GM12864 (cell line): ENCODE measurements at regions not wholly inside any gene's neighbourhood (a gene's known extent, or its start where the extent isn't known, plus 50 kb on each side); places are given as distances from the start of the nearest gene placed in this dataset.

Experiments
- DNase-seq: peaks from one replicate; pipeline ENCODE4 v3.0.0-alpha.2; 2011; ENCODE audit warnings: low read depth
- H3K4me3 ChIP-seq: 2 replicates; pipeline ENCODE4 v1.5.1; 2011; ENCODE audit warnings: mild to moderate bottlenecking, low read depth, low read length, control low read depth
- TF ChIP-seq, protein P1 (sequence below): IDR thresholded peaks from 2 replicates; pipeline ENCODE4 v1.5.1; 2011; ENCODE audit warnings: low read depth, mild to moderate bottlenecking, moderate library complexity, low read length, control low read depth, inconsistent platforms; ENCODE audit errors: missing control alignments

DNA sequence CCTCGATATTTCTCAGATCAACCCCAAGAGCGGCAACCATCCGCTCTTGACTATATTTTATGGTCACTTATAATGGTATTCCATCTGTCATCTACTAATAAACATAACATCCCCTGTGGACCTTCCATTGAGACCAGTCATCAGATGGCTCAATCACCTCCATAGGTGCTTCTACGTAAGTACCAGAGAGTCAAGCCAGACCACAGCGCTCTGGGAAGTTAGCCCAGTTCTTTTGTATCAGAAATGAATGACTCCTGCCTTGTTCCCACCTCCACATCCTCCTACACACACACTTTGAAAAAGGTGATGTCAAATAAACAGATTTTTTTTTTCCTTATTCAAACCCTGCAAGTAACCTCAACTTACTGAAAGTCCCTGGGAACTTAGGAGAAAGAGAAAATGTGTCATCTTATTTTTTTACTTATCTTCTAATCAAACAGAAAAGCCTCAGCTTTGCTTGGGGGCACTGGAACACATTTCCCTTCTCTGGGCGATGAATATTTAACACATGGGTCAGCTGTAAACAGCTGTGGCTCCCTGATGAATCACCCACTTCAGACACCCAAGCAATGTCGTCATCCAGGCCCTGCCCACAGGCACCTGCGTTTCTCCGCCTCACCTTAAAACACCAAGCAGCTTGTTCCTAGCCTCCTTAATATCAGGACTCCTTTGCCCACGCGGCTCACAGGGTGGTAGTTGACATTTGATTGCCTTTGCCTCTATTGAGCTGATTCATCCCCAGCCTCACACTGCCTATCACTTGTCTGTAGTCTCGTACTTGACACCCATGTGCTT is 121.4 kb upstream of the LY86 start:
- TF ChIP-seq, protein P1, sequence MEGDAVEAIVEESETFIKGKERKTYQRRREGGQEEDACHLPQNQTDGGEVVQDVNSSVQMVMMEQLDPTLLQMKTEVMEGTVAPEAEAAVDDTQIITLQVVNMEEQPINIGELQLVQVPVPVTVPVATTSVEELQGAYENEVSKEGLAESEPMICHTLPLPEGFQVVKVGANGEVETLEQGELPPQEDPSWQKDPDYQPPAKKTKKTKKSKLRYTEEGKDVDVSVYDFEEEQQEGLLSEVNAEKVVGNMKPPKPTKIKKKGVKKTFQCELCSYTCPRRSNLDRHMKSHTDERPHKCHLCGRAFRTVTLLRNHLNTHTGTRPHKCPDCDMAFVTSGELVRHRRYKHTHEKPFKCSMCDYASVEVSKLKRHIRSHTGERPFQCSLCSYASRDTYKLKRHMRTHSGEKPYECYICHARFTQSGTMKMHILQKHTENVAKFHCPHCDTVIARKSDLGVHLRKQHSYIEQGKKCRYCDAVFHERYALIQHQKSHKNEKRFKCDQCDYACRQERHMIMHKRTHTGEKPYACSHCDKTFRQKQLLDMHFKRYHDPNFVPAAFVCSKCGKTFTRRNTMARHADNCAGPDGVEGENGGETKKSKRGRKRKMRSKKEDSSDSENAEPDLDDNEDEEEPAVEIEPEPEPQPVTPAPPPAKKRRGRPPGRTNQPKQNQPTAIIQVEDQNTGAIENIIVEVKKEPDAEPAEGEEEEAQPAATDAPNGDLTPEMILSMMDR: no peak
- DNase-seq: no peak
- H3K4me3 ChIP-seq: no peak overlapping the region

DNA sequence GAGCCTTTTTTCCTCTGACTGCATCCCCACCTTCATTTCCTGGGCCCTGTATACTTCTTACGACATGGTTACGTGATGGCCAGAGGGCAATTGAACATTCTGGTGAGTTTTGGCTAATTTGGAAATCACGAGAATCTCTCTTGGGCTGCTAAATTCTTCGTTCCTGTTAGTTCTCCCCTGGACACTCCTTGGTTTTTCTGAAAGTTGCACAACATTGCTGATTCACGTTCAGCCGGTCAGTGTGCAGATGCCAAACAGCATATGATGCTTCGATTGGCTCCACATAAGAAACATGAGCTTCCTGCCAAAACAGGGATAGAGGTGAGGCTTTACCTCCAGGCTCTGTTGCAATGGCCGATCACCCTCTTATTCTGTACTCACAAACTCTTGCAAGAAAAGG is 119.4 kb upstream of the LY86 start:
- TF ChIP-seq, protein P1: no peak
- H3K4me3 ChIP-seq: no peak overlapping the region
- no peak for DNase-seq

DNA sequence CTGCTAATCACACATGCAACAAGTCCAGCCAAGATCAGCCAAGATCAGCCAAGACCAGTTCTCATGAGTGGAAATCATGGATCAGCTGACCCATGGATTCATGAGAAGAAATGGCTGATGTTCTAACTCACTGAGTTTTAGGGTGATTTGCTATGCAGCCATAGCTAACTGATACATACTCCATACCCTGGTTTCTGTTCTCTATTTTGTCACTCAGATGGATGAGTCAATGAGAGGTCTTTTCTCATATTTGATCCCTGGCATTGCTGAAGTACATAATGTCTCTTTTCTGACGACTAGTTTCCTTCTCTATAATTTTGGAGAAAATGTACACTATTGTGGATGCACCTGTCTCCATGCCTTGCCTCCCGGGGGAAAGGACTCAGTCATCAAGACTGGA is 118.4 kb upstream of the LY86 start:
- DNase-seq: no peak
- H3K4me3 ChIP-seq: no peak overlapping the region
- TF ChIP-seq, protein P1: no peak

DNA sequence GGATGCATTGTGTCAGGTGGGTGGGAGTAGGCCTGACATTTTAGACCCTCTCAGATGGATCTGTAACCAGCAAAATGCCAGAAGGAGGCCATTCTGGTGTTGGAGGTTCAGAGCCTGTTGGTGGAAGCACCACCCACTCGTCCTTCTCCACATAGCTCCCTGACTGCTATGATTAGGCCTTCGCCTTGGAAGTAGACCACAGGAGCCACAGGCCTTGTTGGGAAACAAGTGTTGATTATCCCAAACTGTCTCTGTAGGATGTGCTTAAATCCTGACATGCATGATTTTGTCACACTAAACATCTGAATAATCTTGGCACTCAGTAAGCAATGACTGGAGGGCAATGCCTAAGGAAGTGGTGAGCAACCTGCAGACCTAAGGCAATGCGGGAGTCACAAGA is 117.2 kb upstream of the LY86 start:
- TF ChIP-seq, protein P1: no peak
- H3K4me3 ChIP-seq: no peak overlapping the region
- no peak for DNase-seq

DNA sequence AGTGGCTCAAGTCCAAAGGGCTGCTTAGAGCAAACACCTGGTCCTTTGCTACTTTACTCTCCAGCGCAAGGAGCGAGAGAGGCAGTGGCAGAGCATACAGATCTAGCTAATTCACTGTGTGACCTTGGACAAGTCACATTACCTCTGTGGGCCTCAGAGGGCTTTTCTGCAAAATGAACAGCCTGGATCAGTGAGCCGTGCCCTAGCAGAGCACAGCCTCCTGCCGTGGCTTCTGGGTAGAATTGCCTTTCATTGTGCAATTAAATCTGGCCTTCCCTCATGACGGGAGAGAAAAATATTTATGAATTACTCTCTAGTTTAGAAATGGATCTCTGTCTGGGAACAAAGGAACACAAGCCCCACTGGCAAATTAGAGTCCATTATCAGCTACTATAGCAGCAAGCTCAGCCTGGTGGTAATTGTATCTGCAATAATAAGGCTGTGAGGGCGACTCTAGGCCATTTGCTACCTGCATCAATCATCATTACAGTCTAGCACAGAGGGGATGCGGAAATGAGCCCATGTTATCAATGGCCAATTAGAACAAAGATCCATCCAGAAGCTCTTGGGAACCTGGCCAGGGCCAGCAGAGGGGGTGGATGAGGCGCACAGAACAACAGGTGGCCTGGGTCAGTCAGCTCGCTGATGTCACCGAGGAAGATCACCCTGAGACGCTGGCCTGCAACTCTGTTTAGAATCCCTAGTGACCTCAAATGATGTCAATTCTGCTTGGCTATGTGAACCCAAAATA is 114.2 kb upstream of the LY86 start:
- H3K4me3 ChIP-seq: no peak overlapping the region
- DNase-seq: no peak
- TF ChIP-seq, protein P1: no peak

DNA sequence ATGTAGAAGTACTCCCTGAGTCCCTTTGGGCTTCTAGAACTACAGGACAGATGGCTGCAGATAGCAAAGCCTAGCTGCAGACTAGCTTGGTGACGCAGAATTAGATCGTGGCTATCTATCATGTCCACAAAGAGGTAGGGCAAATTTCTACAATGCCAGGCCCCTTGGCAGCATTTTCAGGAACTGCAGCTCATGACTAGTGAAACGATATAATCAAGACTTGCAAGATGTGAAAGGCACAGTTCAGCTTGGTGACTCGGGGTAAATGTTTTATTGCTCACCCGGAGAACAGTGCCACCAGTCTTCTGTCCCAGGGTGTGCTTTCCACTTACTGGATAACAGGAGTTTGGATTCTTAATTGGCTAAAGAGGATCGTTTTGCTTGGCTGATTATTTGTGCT is 108.7 kb upstream of the LY86 start:
- no peak for DNase-seq

More for the DNA sequence above, 108.7 kb upstream of the LY86 start:
- TF ChIP-seq, protein P1: no peak
- H3K4me3 ChIP-seq: no peak overlapping the region
